Mucosa of descending colon (tissue), 3 donors: ENCODE measurements at regions not wholly inside any gene's neighbourhood (a gene's known extent, or its start where the extent isn't known, plus 50 kb on each side); places are given as distances from the start of the nearest gene placed in this dataset.

Experiments
- ATAC-seq: fragments of 200-7000 bp; cut with Tn5 transposase; one replicate; pipeline ENCODE4 v1.9.1; 2020; ENCODE audit warnings: mild to moderate bottlenecking, moderate library complexity
- DNase-seq, 3 donors: peaks; one replicate each; pipeline ENCODE4 v3.0.0-alpha.2; 2020
- H3K36me3 ChIP-seq: fragments of 200-600 bp; one replicate; pipeline ENCODE4 v1.8.0; 2021; ENCODE audit warnings: low read depth, mild to moderate bottlenecking
- H3K4me1 ChIP-seq: fragments of 200-600 bp; one replicate; pipeline ENCODE4 v1.8.0; 2021; ENCODE audit warnings: low read depth, mild to moderate bottlenecking
- H3K4me3 ChIP-seq: fragments of 200-600 bp; one replicate; pipeline ENCODE4 v1.8.0; 2021; ENCODE audit warnings: mild to moderate bottlenecking
- H3K9me3 ChIP-seq: fragments of 200-600 bp; one replicate; pipeline ENCODE4 v1.8.0; 2021; ENCODE audit warnings: mild to moderate bottlenecking
- intact Hi-C, 2 donors: fragments of 100-400 bp; cut with DNase I in 1 of 2; cut with micrococcal nuclease in 1 of 2; formaldehyde crosslinking; loops; one replicate each; pipeline versions ENCODE4 v1.11.0 to v1.11.1; 2022; cut with DNase I, micrococcal nuclease
- TF ChIP-seq, protein P1 (sequence below): fragments of 200-600 bp; IDR thresholded peaks from one replicate; pipeline ENCODE4 v1.8.0; 2022; ENCODE audit warnings: antibody characterized with exemption, mild to moderate bottlenecking
- donor health status: DM: no; HTN: no; CAD: no; lungs with moderate emphysema.
- donor health status: DM: no; HTN: no; CAD: no.
- donor health status: DM: no; HTN: yes; CAD: no.

DNA sequence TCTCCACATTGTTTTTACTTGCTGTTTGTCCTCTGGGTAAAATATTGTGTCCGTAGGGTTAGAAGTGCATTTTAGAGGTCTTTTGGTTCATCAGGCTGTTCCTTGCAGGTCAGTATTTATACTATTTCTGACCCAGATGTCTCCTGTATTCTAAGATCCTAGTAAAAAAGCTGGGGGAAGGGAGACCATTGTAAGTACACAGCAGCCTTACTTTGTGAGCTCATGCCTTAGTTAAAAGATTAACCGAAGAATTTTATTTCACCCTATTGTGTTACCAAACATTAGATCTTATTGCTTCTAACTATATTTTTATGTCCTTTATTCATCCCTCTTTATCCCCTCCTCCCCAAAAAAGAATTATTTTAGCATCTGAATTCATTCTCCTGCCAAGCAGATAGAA is 444.1 kb upstream of the RBFOX1 start:
- Histone ChIP-seq H3K36me3 (no peaks in the 10 kb centered on the region), H3K4me3 (no peak overlapping the region), H3K4me1 (no peaks in the 10 kb centered on the region), H3K9me3 (no peaks in the 10 kb centered on the region)
- TF ChIP-seq, protein P1, sequence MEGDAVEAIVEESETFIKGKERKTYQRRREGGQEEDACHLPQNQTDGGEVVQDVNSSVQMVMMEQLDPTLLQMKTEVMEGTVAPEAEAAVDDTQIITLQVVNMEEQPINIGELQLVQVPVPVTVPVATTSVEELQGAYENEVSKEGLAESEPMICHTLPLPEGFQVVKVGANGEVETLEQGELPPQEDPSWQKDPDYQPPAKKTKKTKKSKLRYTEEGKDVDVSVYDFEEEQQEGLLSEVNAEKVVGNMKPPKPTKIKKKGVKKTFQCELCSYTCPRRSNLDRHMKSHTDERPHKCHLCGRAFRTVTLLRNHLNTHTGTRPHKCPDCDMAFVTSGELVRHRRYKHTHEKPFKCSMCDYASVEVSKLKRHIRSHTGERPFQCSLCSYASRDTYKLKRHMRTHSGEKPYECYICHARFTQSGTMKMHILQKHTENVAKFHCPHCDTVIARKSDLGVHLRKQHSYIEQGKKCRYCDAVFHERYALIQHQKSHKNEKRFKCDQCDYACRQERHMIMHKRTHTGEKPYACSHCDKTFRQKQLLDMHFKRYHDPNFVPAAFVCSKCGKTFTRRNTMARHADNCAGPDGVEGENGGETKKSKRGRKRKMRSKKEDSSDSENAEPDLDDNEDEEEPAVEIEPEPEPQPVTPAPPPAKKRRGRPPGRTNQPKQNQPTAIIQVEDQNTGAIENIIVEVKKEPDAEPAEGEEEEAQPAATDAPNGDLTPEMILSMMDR = no peak
- intact Hi-C loops = no loop called here
- ATAC-seq (no peak), DNase-seq (no peak)

DNA sequence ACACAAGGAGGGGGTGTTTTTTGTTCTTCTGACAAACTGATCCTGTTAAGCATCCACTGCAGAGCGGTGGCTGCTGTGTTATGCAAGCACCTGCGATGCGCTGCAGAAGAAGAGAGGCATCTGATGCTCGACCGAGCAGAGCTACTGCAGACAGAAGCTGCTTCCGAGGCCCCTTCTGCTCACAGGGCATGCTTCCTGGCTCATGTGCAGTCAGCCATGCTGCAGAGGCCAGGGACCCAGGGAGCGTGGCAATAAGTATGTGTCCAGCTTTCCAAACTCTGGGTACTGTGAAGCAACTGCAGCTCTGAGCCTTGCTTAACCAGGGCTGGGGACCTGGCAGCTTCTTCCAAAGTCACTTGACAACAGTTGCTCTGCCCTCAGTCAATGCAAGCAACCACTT is 448.6 kb upstream of the RBFOX1 start:
- no peak for ATAC-seq
- Histone ChIP-seq H3K4me3 (no peak overlapping the region), H3K9me3 (no peaks in the 10 kb centered on the region), H3K4me1 (no peaks in the 10 kb centered on the region), H3K36me3 (no peaks in the 10 kb centered on the region)
- DNase-seq = no peak
- intact Hi-C loops = no loop called here
- TF ChIP-seq, protein P1 = no peak

- Histone ChIP-seq H3K9me3 (no peaks in the 10 kb centered on the region), H3K4me3 (no peak overlapping the region), H3K36me3 (no peaks in the 10 kb centered on the region), H3K4me1 (no peaks in the 10 kb centered on the region)
- ATAC-seq = no peak
- intact Hi-C loops = no loop called here
- TF ChIP-seq, protein P1 = no peak
- no peak for DNase-seq
Measured at GRCh38 chr16:6880263-6880662, 452.4 kb upstream of the RBFOX1 start.

GRCh38 chr16:6864671-6865070 is 468.0 kb upstream of the RBFOX1 start:
- intact Hi-C loops = no loop called here
- no peak for ATAC-seq
- H3K4me1 ChIP-seq = no peaks in the 10 kb centered on the region
- TF ChIP-seq, protein P1 = no peak
- no peak overlapping the region for H3K4me3 ChIP-seq
- H3K9me3 ChIP-seq = no peaks in the 10 kb centered on the region
- no peak for DNase-seq
- H3K36me3 ChIP-seq = no peaks in the 10 kb centered on the region

- intact Hi-C loops = no loop called here
- H3K4me1 ChIP-seq = no peaks in the 10 kb centered on the region
- H3K9me3 ChIP-seq = no peaks in the 10 kb centered on the region
- H3K4me3 ChIP-seq = no peak overlapping the region
- no peak for ATAC-seq
- TF ChIP-seq, protein P1 = no peak
- H3K36me3 ChIP-seq = no peaks in the 10 kb centered on the region
- no peak for DNase-seq
Measured at GRCh38 chr16:6864244-6864643, 468.4 kb upstream of the RBFOX1 start.

DNA sequence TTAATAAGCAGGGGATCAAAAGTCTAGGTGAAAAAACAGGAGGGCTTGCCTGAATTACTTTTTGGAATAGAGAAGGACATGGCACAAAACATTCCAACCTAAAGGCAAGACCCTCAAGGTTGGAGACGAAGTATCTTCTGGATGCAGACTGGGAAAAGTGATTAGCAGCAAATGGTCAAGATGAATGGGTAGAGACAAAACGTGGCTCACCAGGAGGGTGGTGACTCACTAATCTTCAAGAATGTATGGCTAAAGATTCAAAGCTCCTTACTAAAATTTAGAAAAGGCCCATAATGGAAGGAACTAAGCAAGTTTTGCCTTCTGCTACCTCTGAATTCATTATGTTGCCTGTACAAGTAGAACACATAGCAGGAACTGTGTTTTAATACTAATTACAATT is 469.5 kb upstream of the RBFOX1 start:
- H3K36me3 ChIP-seq = no peaks in the 10 kb centered on the region
- no peak overlapping the region for H3K4me3 ChIP-seq
- intact Hi-C loops = no loop called here
- ATAC-seq (no peak), DNase-seq (no peak)
- H3K4me1 ChIP-seq = no peaks in the 10 kb centered on the region
- TF ChIP-seq, protein P1 = no peak
- H3K9me3 ChIP-seq = no peaks in the 10 kb centered on the region
